ENCODE measurements at regions not wholly inside any gene's neighbourhood (a gene's known extent, or its start where the extent isn't known, plus 50 kb on each side); places are given as distances from the start of the nearest gene placed in this dataset.

DNA sequence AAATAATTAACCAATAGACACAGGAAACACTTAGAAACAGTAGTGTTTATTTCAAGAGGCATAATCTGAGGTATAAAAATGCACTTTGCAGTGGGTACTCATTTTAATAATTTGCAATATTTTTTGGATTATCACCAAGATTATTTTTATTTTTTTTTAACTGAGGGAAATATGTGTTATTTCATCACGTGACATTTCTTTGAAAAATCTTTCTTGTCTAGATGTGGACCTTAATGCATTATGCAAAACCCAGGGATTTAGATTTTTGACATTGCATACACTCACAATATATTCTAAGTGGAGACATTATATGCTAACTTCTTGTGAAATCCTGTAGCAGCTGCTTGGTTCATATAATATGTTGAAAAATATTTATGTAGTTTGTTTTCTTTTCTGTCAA is 260.4 kb upstream of the MEIS2 start:
- Mint-ChIP-seq H3K4me3 (no peak overlapping the region), H3K4me1 (no peaks in the 10 kb centered on the region)

DNA sequence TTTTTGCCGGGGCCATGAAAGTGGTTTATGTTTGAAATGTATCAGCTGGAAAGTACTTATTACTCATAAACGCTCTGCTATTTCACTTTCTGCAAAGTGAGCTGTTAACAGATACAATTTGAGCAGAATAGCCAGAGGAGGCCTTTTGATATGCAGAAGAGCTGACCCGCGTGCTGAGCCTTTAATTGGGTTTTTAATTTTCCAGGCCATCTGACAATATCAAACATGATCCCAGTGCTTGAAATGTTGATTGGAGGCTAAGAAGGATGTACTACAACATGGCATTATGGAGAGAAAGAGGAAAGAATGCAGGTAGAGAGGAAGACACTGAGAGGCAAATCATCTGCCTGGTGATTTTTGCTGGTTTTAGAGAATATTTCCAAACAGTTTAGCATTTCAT is 261.3 kb upstream of the MEIS2 start:
- Mint-ChIP-seq H3K4me1 (no peaks in the 10 kb centered on the region), H3K36me3 (ENCODE audit: low read depth) (no peaks in the 10 kb centered on the region), H3K27ac (no peak overlapping the region), H3K9me3 (no peaks in the 10 kb centered on the region), H3K4me3 (no peak overlapping the region), H3K27me3 (ENCODE audit: low read depth, poor library complexity) (no peaks in the 10 kb centered on the region)
- no peak for DNase-seq
- TF ChIP-seq, protein P1, sequence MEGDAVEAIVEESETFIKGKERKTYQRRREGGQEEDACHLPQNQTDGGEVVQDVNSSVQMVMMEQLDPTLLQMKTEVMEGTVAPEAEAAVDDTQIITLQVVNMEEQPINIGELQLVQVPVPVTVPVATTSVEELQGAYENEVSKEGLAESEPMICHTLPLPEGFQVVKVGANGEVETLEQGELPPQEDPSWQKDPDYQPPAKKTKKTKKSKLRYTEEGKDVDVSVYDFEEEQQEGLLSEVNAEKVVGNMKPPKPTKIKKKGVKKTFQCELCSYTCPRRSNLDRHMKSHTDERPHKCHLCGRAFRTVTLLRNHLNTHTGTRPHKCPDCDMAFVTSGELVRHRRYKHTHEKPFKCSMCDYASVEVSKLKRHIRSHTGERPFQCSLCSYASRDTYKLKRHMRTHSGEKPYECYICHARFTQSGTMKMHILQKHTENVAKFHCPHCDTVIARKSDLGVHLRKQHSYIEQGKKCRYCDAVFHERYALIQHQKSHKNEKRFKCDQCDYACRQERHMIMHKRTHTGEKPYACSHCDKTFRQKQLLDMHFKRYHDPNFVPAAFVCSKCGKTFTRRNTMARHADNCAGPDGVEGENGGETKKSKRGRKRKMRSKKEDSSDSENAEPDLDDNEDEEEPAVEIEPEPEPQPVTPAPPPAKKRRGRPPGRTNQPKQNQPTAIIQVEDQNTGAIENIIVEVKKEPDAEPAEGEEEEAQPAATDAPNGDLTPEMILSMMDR (IDR thresholded peaks at IDR 0.05) = no peak

More for the DNA sequence above, 260.4 kb upstream of the MEIS2 start:
- H3K27me3 Mint-ChIP-seq (ENCODE audit: low read depth, poor library complexity) = no peaks in the 10 kb centered on the region
- H3K36me3 Mint-ChIP-seq (ENCODE audit: low read depth) = no peaks in the 10 kb centered on the region
- TF ChIP-seq, protein P1 (IDR thresholded peaks at IDR 0.05) = no peak
- no peak overlapping the region for H3K27ac Mint-ChIP-seq
- DNase-seq = no peak
- no peaks in the 10 kb centered on the region for H3K9me3 Mint-ChIP-seq

DNA sequence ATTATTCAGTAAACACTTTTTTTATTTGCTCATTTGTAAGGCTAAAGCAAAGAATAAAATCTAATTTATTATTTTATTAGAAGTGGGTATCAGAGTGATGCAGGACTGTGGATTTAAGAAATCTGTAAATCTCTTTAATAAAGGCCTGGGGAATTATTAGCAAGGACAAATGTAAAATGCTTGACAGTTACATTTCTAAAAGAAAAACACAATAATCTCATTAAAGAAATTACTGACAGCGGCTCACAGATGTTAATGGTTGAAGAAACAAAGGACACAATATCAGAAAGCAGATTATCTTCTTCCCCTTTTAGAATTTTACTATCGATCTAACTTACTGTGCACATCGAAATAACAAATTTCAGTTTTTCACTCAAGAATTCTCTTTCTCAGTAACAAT is 262.1 kb upstream of the MEIS2 start:
- no peak for DNase-seq
- H3K27me3 Mint-ChIP-seq (ENCODE audit: low read depth, poor library complexity) = no peaks in the 10 kb centered on the region
- H3K4me3 Mint-ChIP-seq = no peak overlapping the region
- no peaks in the 10 kb centered on the region for H3K4me1 Mint-ChIP-seq
- TF ChIP-seq, protein P1 (IDR thresholded peaks at IDR 0.05) = no peak
- H3K9me3 Mint-ChIP-seq = peaks cover 4% of the 10 kb centered on the region
- no peak overlapping the region for H3K27ac Mint-ChIP-seq
- no peaks in the 10 kb centered on the region for H3K36me3 Mint-ChIP-seq (ENCODE audit: low read depth)

DNA sequence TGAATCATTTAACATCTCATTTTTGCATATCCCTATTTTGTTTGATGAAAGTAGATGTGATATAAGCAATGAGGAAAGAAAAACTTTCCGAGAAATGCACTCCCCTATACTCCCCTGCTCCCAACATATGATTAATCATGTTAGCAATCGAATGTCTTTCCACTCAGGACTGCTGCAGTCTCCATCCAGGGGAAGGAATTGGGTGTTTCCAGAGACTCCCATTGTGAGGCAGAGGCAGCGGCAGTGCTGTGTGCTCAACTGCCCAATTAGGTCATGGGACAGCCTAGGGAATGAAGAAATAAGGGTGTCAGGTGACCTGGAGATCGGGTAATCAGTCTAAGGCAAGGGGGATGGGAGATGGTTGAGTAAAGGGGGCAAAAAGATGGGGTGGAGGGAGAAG is 268.6 kb upstream of the MEIS2 start:
- Mint-ChIP-seq H3K36me3 (ENCODE audit: low read depth) (no peaks in the 10 kb centered on the region), H3K27ac (no peak overlapping the region), H3K4me1 (no peaks in the 10 kb centered on the region), H3K4me3 (no peak overlapping the region), H3K27me3 (ENCODE audit: low read depth, poor library complexity) (peaks cover 3% of the 10 kb centered on the region), H3K9me3 (peaks cover 10% of the 10 kb centered on the region)
- TF ChIP-seq, protein P1 (IDR thresholded peaks at IDR 0.05) = no peak
- no peak for DNase-seq

DNA sequence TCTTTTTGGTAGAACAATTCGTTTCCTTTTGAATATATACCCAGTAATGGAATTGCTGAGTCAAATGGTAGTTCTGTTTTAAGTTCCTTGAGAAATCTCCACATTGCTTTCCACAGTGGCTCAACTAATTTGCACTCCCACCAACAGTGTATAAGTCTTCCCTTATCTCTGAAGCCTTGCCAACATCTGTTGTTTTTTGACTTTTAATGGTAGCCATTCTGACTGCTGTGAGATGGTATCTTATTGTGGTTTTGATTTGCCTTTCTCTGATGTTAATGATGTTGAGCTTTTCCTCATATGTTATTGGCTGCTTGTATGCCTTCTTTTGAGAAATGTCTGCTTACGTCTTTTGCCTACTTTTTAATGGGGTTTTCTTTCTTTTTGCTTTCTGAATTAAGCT is 270.6 kb upstream of the MEIS2 start:
- Mint-ChIP-seq H3K36me3 (ENCODE audit: low read depth) (no peaks in the 10 kb centered on the region), H3K27ac (no peak overlapping the region), H3K9me3 (peaks cover 10% of the 10 kb centered on the region)

DNA sequence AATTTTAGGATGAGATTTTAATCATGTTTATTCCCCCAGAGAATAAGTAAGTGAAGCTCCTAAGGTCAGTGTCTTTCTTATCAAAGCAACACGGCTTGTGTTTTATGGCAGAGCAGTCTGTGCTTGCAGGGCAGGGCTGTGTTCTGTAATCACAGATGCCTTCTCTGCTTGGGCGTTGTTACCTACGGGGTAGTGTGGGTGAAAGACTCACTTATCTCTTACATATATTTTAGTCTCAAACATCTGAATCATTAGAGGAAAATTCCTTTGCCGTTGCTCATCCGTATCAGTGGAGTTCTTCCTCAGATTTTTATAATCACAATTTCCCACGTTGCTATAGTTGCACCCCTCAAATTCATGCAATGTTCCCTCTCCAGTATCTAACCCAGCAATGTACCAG is 271.7 kb upstream of the MEIS2 start:
- H3K27me3 Mint-ChIP-seq (ENCODE audit: low read depth, poor library complexity) = peaks cover 4% of the 10 kb centered on the region
- H3K9me3 Mint-ChIP-seq = peaks cover 7% of the 10 kb centered on the region
- H3K36me3 Mint-ChIP-seq (ENCODE audit: low read depth) = no peaks in the 10 kb centered on the region
- H3K4me1 Mint-ChIP-seq = no peaks in the 10 kb centered on the region
- TF ChIP-seq, protein P1 (IDR thresholded peaks at IDR 0.05) = no peak
- no peak overlapping the region for H3K4me3 Mint-ChIP-seq
- DNase-seq = no peak
- no peak overlapping the region for H3K27ac Mint-ChIP-seq

More for the DNA sequence above, 270.6 kb upstream of the MEIS2 start:
- H3K4me3 Mint-ChIP-seq = no peak overlapping the region
- peaks cover 3% of the 10 kb centered on the region for H3K27me3 Mint-ChIP-seq (ENCODE audit: low read depth, poor library complexity)
- DNase-seq = no peak
- H3K4me1 Mint-ChIP-seq = no peaks in the 10 kb centered on the region
- TF ChIP-seq, protein P1 (IDR thresholded peaks at IDR 0.05) = no peak
